ENCODE measurements at regions not wholly inside any gene's neighbourhood (a gene's known extent, or its start where the extent isn't known, plus 50 kb on each side); places are given as distances from the start of the nearest gene placed in this dataset.

- FAIRE-seq (no peak), DNase-seq (ENCODE audit: low read depth, low spot score) (no peak)
- Histone ChIP-seq H3K36me3 (ENCODE audit: control insufficient read depth in 2 of 2, extremely low read depth in 1 of 2, insufficient read depth in 2 of 2, low read length in 2 of 2) (no peaks in the 10 kb centered on the region), H4K20me1 (ENCODE audit: control insufficient read depth, extremely low read depth, insufficient read depth, low read length) (no peaks in the 10 kb centered on the region), H3K4me3 (ENCODE audit: control insufficient read depth in 2 of 3, extremely low read depth in 1 of 3, insufficient read depth in 2 of 3, low read depth in 1 of 3, low read length in 3 of 3) (peak overlapping the region in 2 of 3 experiments; percentile 13 to 21), H2AFZ (ENCODE audit: control insufficient read depth, low read length) (peak overlapping the region; percentile 18), H3K4me2 (ENCODE audit: control insufficient read depth, extremely low read depth, insufficient read depth, low read depth, low read length) (peak overlapping the region; percentile 69), H3K9ac (ENCODE audit: control insufficient read depth, extremely low read depth, insufficient read depth, low read length) (peak overlapping the region; percentile 36), H3K9me1 (ENCODE audit: control insufficient read depth, extremely low read depth, insufficient read depth, low read length) (no peaks in the 10 kb centered on the region), H3K4me1 (ENCODE audit: control insufficient read depth, extremely low read depth, insufficient read depth, low read length) (peaks cover 14% of the 10 kb centered on the region), H3K27me3 (ENCODE audit: control insufficient read depth, extremely low read depth, insufficient read depth, low read length) (no peaks in the 10 kb centered on the region), H3K9me3 (ENCODE audit: control insufficient read depth, low read depth, low read length) (no peaks in the 10 kb centered on the region), H3K27ac (ENCODE audit: control insufficient read depth, insufficient read depth, low read length) (peak overlapping the region; percentile 9), H3K79me2 (ENCODE audit: control insufficient read depth, insufficient read depth, low read length) (no peaks in the 10 kb centered on the region)
- TF ChIP-seq, protein P1, sequence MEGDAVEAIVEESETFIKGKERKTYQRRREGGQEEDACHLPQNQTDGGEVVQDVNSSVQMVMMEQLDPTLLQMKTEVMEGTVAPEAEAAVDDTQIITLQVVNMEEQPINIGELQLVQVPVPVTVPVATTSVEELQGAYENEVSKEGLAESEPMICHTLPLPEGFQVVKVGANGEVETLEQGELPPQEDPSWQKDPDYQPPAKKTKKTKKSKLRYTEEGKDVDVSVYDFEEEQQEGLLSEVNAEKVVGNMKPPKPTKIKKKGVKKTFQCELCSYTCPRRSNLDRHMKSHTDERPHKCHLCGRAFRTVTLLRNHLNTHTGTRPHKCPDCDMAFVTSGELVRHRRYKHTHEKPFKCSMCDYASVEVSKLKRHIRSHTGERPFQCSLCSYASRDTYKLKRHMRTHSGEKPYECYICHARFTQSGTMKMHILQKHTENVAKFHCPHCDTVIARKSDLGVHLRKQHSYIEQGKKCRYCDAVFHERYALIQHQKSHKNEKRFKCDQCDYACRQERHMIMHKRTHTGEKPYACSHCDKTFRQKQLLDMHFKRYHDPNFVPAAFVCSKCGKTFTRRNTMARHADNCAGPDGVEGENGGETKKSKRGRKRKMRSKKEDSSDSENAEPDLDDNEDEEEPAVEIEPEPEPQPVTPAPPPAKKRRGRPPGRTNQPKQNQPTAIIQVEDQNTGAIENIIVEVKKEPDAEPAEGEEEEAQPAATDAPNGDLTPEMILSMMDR (optimal IDR thresholded peaks at IDR 0.05 in 1 of 3, IDR thresholded peaks at IDR 0.05 in 1 of 3, conservative IDR thresholded peaks at IDR 0.05 in 1 of 3; ENCODE audit: extremely low read depth in 1 of 3, insufficient read depth in 2 of 3, low read length in 3 of 3) = no peak
- TF ChIP-seq EZH2 (IDR thresholded peaks at IDR 0.05; ENCODE audit: low read length) = no peak
- dilution Hi-C loops (cut with MboI; ENCODE audit: extremely low pct_ligation_motif_present, low sequenced_read_pairs) = no loop called here
These were observed 241.4 kb downstream of the TOMM20 start for GRCh38 chr1:234887016-234887900.

DNA sequence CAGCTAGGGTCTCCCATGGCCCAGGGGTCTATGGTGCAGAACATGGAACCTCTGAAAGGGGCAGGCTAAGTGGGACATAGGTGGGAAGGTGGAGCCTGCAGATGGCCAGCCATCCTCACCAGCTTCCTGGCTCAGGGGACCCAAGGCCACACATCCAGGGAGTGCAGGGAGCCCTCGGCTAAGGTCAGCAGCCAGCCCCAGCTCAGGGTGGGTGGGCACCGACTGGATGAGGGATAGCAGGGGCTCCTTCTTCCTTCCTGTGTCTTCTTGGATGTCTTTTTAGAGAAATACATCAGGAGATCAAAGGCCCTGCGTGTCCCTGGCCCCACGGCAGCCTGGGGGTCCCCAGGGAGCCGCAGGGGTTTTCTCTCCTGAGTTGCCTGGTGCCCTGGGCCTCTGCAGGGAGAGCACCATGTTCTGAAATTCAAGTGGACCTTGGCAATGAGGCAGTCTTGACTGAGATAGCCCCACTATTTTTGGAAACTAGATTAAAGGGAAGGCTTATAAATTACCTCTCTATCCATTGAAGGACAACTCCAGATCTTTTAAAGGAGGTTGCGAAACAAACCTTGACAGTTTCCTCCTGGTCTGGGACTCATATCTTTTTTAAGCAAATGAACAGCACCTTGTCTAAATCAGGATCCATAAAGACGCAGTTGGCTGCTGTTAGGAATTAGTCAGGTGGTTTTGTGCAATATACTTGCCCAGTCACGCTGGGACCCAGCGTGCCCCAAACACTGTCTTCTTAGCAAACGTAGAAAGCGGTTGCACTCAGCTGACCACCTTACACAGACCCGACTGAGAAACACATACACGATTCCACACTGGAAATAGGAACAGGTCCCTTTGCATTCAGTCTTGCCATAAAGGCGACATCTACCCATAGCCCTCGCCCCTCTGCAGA lies 242.3 kb downstream of the TOMM20 start:
- peak overlapping the region in 2 of 3 experiments; percentile 13 to 21 for H3K4me3 ChIP-seq (ENCODE audit: control insufficient read depth in 2 of 3, extremely low read depth in 1 of 3, insufficient read depth in 2 of 3, low read depth in 1 of 3, low read length in 3 of 3)
- H3K9me1 ChIP-seq (ENCODE audit: control insufficient read depth, extremely low read depth, insufficient read depth, low read length) = no peaks in the 10 kb centered on the region
- peak overlapping the region; percentile 9 for H3K27ac ChIP-seq (ENCODE audit: control insufficient read depth, insufficient read depth, low read length)
- H3K9me3 ChIP-seq (ENCODE audit: control insufficient read depth, low read depth, low read length) = no peaks in the 10 kb centered on the region
- no peaks in the 10 kb centered on the region for H3K27me3 ChIP-seq (ENCODE audit: control insufficient read depth, extremely low read depth, insufficient read depth, low read length)
- TF ChIP-seq, protein P1 (optimal IDR thresholded peaks at IDR 0.05 in 1 of 3, IDR thresholded peaks at IDR 0.05 in 1 of 3, conservative IDR thresholded peaks at IDR 0.05 in 1 of 3; ENCODE audit: extremely low read depth in 1 of 3, insufficient read depth in 2 of 3, low read length in 3 of 3) = no peak
- no peak for TF ChIP-seq EZH2 (IDR thresholded peaks at IDR 0.05; ENCODE audit: low read length)
- peak overlapping the region; percentile 69 for H3K4me2 ChIP-seq (ENCODE audit: control insufficient read depth, extremely low read depth, insufficient read depth, low read depth, low read length)
- H2AFZ ChIP-seq (ENCODE audit: control insufficient read depth, low read length) = peak overlapping the region; percentile 18
- H3K79me2 ChIP-seq (ENCODE audit: control insufficient read depth, insufficient read depth, low read length) = no peaks in the 10 kb centered on the region
- no peak for FAIRE-seq
- no peaks in the 10 kb centered on the region for H4K20me1 ChIP-seq (ENCODE audit: control insufficient read depth, extremely low read depth, insufficient read depth, low read length)
- no peaks in the 10 kb centered on the region for H3K36me3 ChIP-seq (ENCODE audit: control insufficient read depth in 2 of 2, extremely low read depth in 1 of 2, insufficient read depth in 2 of 2, low read length in 2 of 2)
- H3K9ac ChIP-seq (ENCODE audit: control insufficient read depth, extremely low read depth, insufficient read depth, low read length) = peak overlapping the region; percentile 36
- peaks cover 14% of the 10 kb centered on the region for H3K4me1 ChIP-seq (ENCODE audit: control insufficient read depth, extremely low read depth, insufficient read depth, low read length)
- dilution Hi-C loops (cut with MboI; ENCODE audit: extremely low pct_ligation_motif_present, low sequenced_read_pairs) = no loop called here
- peak; percentile 19 for DNase-seq (ENCODE audit: low read depth, low spot score)
